SHP77 treated with DMSO at 0.1 percent for 48 hours (cell line): ENCODE measurements at regions not wholly inside any gene's neighbourhood (a gene's known extent, or its start where the extent isn't known, plus 50 kb on each side); places are given as distances from the start of the nearest gene placed in this dataset.

ENCODE experiments used
- DNase-seq: peaks from one replicate; lab custom pipeline; 2025; lab: John Stamatoyannopoulos, UW

DNA sequence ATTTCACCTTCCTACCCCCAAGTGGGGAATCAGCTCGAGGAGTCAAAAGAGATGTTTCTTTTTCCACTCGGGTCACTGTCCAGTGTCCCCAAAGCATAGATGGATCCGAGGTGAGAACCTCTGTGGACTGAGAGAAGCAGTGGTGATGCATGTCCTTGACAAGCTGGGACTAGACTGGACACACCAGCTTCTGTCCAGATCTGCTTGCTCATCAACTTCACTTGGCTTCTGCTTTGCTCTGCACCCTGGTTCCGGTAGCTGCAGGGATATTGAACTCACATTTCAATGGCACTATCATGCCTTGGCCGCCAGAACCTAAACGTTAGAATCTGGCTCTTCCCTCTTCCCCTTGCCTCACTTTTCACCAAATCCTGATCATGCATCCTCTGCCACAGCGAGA is 50.3 kb upstream of the CXCL12 start:
- DNase-seq, result no peak

GRCh38 chr10:44436240-44436639 is 51.3 kb upstream of the CXCL12 start:
- no peak for DNase-seq

- DNase-seq, result no peak
Observed at GRCh38 chr10:44437840-44438511, 53.1 kb upstream of the CXCL12 start.

- DNase-seq, result no peak
Observed at GRCh38 chr10:44439239-44439957, 54.5 kb upstream of the CXCL12 start.

DNA sequence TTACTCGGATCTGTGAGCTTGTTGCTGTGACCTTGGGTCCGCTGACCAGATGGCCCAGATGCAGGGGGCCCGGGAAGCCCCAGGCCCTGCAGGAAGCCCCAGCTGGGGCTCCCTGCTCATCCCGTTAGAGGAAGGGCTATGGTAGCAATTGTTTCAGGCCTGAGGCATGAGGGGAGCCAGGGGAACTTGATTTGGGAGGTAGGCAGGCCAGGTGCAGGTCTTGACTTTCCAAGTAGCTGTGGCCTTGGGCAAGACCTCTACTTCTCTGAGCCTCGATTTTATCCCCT is 55.0 kb upstream of the CXCL12 start:
- no peak for DNase-seq

DNA sequence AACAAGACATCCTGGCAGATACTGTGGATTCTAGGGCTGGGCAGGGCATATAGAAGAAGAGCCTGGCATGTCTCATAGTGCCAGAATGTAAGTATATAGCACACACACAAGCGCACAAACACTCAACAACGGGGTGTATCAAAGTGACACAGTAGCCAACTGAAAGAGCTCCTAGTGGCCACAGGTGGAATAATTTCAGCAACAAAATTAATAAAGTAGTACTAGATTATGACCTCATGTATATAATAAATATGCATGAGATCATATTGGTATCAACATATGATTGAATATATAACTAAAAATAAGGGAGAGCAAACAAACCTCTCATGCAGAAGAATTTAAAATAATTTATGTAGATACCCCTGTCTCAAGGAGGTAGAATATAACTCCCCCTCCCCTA is 72.4 kb upstream of the CXCL12 start:
- no peak for DNase-seq

GRCh38 chr10:44458671-44459413 is 73.9 kb upstream of the CXCL12 start:
- no peak for DNase-seq

- DNase-seq, result no peak
Observed at GRCh38 chr10:44459671-44460070, 74.8 kb upstream of the CXCL12 start.

DNA sequence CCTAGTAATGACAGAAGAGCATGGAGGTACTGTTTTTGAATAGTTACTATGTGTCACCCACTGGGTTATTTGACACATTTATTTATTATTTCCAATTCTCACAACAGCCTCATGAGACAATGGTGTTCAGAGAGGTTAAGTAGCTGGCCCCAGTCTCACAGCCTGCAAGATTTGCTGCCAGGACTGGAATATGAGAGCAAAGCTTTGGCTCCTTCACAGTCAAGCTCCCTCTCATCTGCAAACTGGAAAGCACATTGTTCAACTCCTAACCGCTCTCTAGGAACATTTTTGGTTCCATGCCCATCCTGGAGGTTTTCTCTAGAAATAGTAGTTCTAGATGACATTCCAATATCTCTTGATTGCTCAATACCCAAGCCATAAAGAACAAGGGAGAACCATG is 75.5 kb upstream of the CXCL12 start:
- no peak for DNase-seq

DNA sequence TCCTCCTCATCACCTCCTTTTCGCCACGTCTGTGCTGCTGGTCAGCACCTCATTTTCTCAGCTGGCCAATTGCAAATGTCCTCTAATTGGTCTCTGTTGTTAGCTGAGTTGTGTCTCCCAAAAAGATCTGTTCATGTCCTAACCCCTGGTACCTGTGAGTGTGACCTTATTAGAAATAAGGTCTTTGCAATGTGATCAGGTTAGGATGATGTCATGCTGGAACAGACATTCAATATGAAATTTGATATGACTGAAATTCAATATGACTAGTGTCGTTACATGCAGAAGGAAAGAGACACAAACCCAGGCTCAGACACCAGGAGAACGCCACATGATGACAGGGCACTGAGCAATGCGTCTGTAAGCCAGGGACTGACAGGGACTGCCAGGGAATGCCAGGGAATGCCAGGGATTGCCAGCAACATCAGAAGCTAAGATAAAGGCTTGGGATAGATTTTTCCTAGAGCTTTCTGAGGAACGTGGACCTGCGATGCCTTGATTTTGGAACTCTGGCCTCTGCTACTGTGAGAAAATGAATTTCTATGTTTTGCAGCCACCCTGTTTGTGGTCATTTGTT is 77.5 kb upstream of the CXCL12 start:
- no peak for DNase-seq

DNA sequence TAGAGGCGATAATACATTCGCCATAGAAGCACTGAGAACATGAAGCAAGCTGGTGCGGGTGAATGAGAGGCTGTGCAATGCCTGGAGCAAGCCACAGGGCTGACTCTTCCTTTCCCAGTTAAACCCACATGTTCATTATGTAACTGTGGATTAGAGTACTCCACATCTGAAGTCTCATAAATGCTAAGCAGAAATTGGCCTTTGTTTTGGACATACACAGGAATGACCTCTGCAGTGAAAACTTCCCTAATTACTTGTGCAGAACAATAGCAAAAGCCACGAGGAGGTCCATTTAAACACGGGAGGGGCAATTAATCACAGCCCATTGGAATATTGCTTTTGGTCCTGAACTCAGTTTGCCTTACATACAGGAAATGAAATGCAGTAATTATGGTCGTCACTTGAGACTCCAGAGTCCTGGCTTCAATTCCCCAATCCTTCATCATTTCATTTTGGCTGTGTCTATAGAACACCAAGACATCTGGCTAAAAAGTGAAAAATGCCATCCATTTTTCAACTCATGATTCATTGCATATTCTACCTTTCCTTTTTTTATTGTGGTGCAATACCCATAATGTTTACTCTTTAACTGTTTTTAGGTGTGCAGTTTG is 78.7 kb upstream of the CXCL12 start:
- DNase-seq, result no peak

- no peak for DNase-seq
Observed at GRCh38 chr10:44464503-44464902, 79.6 kb upstream of the CXCL12 start.

GRCh38 chr10:44465401-44466115 is 80.7 kb upstream of the CXCL12 start:
- no peak for DNase-seq

- DNase-seq, result no peak
Observed at GRCh38 chr10:44466236-44466635, 81.3 kb upstream of the CXCL12 start.

DNA sequence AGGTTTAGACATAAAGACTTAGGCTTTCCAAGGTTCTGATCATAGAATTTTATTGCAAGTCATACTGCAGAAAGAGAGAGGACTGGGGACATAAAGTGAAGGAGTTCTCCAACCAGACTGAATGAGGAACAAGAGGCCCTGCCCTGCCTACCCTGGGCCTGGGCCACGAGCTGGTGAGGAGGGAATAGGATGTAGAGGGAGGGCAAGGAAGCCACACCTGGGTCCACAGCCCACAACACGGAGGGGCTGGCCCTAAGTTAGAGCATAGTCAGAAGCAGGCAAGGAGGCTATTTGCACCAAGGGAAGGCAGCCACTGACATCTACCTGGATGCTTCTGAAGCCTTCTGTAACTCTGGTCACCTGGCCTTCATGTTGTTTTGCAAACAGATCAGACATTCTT is 82.2 kb upstream of the CXCL12 start:
- DNase-seq, result no peak

DNA sequence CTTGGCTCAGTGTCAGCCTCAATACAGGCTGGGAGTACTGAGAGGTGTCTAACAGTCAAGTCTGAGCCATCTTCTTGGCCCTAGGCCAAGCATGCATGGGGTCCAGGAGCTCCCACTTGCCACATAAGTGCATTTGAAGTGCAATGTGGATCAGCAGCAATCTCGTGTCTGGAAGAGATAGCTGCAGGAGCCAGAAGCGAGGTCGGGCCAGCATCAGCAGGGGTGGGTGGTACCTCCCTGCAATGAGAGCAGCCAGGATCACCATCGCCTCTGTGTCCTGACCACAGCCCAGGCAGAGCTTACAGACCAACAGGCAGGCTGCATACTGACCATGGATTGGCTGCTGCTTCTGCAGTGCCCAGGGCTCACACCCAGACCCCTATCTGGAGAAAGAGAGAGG is 83.0 kb upstream of the CXCL12 start:
- no peak for DNase-seq

DNA sequence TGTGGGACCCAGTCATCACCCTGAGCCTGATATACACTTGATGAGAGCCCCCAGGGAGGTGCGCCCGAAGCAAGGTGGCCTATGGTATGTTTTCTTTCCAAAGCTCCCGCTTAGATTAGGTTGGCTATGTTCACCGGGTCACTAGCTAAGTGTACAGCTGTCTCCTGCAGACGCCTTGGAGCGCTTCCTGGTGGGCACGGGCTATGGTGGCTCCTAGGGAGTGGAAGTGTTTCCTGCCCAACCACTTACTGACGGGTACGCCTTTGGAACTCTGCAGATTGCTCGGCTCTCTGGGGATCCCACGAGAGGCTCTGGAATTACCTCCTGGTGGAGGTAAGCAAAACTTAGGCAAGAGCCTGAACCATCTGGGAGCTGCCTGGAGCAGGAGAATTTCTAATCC is 83.6 kb upstream of the CXCL12 start:
- no peak for DNase-seq

GRCh38 chr10:44468965-44469364 is 84.1 kb upstream of the CXCL12 start:
- DNase-seq, result no peak

DNA sequence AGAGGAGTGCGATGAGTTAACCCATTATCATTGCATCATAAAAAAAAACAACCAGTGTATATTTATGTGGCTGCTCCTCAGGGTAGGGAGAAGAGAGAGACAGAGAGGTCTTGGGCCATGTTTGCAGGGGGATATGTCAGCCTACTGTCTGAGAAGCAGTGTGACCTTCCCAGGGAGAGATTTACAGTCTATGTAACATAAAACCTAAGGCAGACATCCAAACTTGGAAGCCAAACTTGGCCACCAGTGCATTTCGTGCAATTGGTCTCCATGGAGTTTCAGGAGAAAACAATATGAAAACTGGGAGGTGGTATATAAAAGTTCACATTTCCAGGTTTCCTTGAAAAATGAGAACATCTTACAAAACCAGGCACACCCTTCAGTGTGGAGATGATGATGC is 85.9 kb upstream of the CXCL12 start:
- DNase-seq, result no peak

- no peak for DNase-seq
Observed at GRCh38 chr10:44471410-44471809, 86.5 kb upstream of the CXCL12 start.

DNA sequence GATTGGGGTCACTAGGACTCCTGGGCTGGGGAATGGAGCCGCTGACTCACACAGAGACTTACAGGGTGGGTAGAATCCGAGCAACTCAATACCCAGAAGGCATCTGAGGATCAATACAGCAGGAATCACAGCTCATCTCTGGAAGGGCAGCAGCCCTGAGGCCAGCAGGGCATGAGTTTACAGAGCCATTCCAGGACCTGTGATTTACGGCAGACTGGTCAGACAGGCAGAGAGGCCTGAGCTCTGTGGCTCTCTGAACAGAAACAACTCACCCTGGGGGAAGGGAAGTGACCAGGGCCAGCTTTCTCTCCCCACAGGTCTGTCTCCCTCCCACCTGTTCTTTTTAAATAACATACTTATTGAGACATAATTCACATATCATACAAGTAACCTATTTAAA is 88.2 kb upstream of the CXCL12 start:
- no peak for DNase-seq

GRCh38 chr10:44476409-44477045 is 91.6 kb upstream of the CXCL12 start:
- no peak for DNase-seq
